Non-pigmented ciliary epithelial cell (primary cell): ENCODE measurements at regions not wholly inside any gene's neighbourhood (a gene's known extent, or its start where the extent isn't known, plus 50 kb on each side); places are given as distances from the start of the nearest gene placed in this dataset.
"Not testable (repeated sequence)": the region's sequence is repeated elsewhere in the genome, so short reads cannot be mapped to it uniquely, and the experiment has no call there.

ENCODE experiments used
- DNase-seq: peaks from one replicate; pipeline ENCODE4 v3.0.0-alpha.2; 2010; ENCODE audit warnings: low read depth

GRCh38 chr13:83117046-83117445, 765.2 kb downstream of the SLITRK1 start:
- no peak for DNase-seq

- not testable (repeated sequence) for DNase-seq
Measured at GRCh38 chr13:83101574-83102247, 780.6 kb downstream of the SLITRK1 start.

GRCh38 chr13:83100237-83100636, 782.0 kb downstream of the SLITRK1 start:
- DNase-seq = no peak

- DNase-seq = no peak
Measured at GRCh38 chr13:83088858-83089257, 793.4 kb downstream of the SLITRK1 start.

- no peak for DNase-seq
Measured at GRCh38 chr13:83086948-83087347, 795.3 kb downstream of the SLITRK1 start.

GRCh38 chr13:83086088-83086487, 796.2 kb downstream of the SLITRK1 start:
- DNase-seq = no peak

GRCh38 chr13:83085186-83085900, 796.9 kb downstream of the SLITRK1 start:
- DNase-seq = no peak

GRCh38 chr13:83077499-83077898, 804.8 kb downstream of the SLITRK1 start:
- no peak for DNase-seq

- DNase-seq = not testable (repeated sequence)
Measured at GRCh38 chr13:83073930-83074329, 808.3 kb downstream of the SLITRK1 start.

GRCh38 chr13:83065108-83065507, 817.2 kb downstream of the SLITRK1 start:
- DNase-seq = no peak

- peak; percentile 3 for DNase-seq
Measured at GRCh38 chr13:83057119-83057518, 825.2 kb downstream of the SLITRK1 start.

GRCh38 chr13:83056269-83056668, 826.0 kb downstream of the SLITRK1 start:
- no peak for DNase-seq

GRCh38 chr13:83048419-83048818, 833.9 kb downstream of the SLITRK1 start:
- DNase-seq = no peak

GRCh38 chr13:83024955-83025594, 857.2 kb downstream of the SLITRK1 start:
- DNase-seq = no peak

- DNase-seq = no peak
Measured at GRCh38 chr13:83024232-83024631, 858.0 kb downstream of the SLITRK1 start.

- DNase-seq = no peak
Measured at GRCh38 chr13:83019986-83020385, 862.3 kb downstream of the SLITRK1 start.

- DNase-seq = no peak
Measured at GRCh38 chr13:83009987-83010386, 872.3 kb downstream of the SLITRK1 start.

GRCh38 chr13:83008212-83008929, 873.9 kb downstream of the SLITRK1 start:
- no peak for DNase-seq

GRCh38 chr13:83007226-83007625, 875.0 kb downstream of the SLITRK1 start:
- DNase-seq = no peak

- DNase-seq = no peak
Measured at GRCh38 chr13:83003185-83003584, 879.1 kb downstream of the SLITRK1 start.

GRCh38 chr13:82993417-82993816, 888.9 kb downstream of the SLITRK1 start:
- DNase-seq = no peak

GRCh38 chr13:82976499-82976898, 905.8 kb downstream of the SLITRK1 start:
- DNase-seq = no peak
